Spleen (tissue), 11 donors: ENCODE measurements at regions not wholly inside any gene's neighbourhood (a gene's known extent, or its start where the extent isn't known, plus 50 kb on each side); places are given as distances from the start of the nearest gene placed in this dataset.

Experiments used
- DNase-seq: peaks from one replicate; pipeline ENCODE4 v3.0.0-alpha.2; 2020
- H3K27ac ChIP-seq, 8 donors: fragments of 200-600 bp; sonication (generic) in 7 of 8; 1 replicate in 4 of 8; 2 replicates in 4 of 8; pipeline versions ENCODE4 v1.5.0 to v1.8.0; 2016 to 2021; ENCODE audit warnings: inconsistent platforms in 4 of 8, mild to moderate bottlenecking in 4 of 8, moderate library complexity in 1 of 8
- H3K27me3 ChIP-seq, 7 donors: fragments of 200-600 bp; sonication (generic) in 6 of 7; replicated peaks in 1 of 7; 1 replicate in 4 of 7; 2 replicates in 3 of 7; pipeline versions ENCODE4 v1.5.0 to v1.8.0; 2016 to 2021; ENCODE audit warnings: inconsistent platforms in 3 of 7, mild to moderate bottlenecking in 1 of 7
- H3K36me3 ChIP-seq, 6 donors: fragments of 200-600 bp; sonication (generic) in 5 of 6; 1 replicate in 4 of 6; 2 replicates in 2 of 6; pipeline versions ENCODE4 v1.5.0 to v1.8.0; 2016 to 2021; ENCODE audit warnings: inconsistent platforms in 2 of 6
- H3K4me1 ChIP-seq, 6 donors: fragments of 200-600 bp; sonication (generic) in 5 of 6; 1 replicate in 3 of 6; 2 replicates in 3 of 6; pipeline versions ENCODE4 v1.5.0 to v1.8.0; 2016 to 2021; ENCODE audit warnings: inconsistent platforms in 3 of 6
- H3K4me3 ChIP-seq, 8 donors: fragments of 200-600 bp; sonication (generic) in 7 of 8; 1 replicate in 4 of 8; 2 replicates in 4 of 8; pipeline versions ENCODE4 v1.5.0 to v1.8.0; 2016 to 2021; ENCODE audit warnings: inconsistent platforms in 4 of 8, mild to moderate bottlenecking in 4 of 8, moderate library complexity in 2 of 8
- H3K9me3 ChIP-seq, 8 donors: fragments of 200-600 bp; sonication (generic) in 7 of 8; 1 replicate in 4 of 8; 2 replicates in 4 of 8; pipeline versions ENCODE4 v1.5.0 to v1.8.0; 2016 to 2021; ENCODE audit warnings: inconsistent platforms in 4 of 8
- CTCF ChIP-seq, 11 experiments: fragments of 200-600 bp in 7 of 11; fragments of 450-650 bp in 4 of 11; sonication (generic) in 4 of 11; IDR thresholded peaks in 8 of 11; conservative IDR thresholded peaks in 3 of 11; 1 replicate in 7 of 11; 2 replicates in 4 of 11; pipeline versions ENCODE4 v1.4.0 to v1.8.0; 2016 to 2021; ENCODE audit warnings: antibody characterized with exemption in 11 of 11, inconsistent platforms in 4 of 11, mild to moderate bottlenecking in 1 of 11
- POLR2A ChIP-seq, 3 donors: fragments of 450-650 bp; IDR thresholded peaks; one replicate each; pipeline ENCODE4 v1.5.1; 2017; ENCODE audit warnings: antibody characterized with exemption in 3 of 3, mild to moderate bottlenecking in 1 of 3
- POLR2AphosphoS5 ChIP-seq, 3 donors: sonication (generic); formaldehyde crosslinking; IDR thresholded peaks; one replicate each; pipeline ENCODE4 v1.5.1; 2017; ENCODE audit warnings: antibody characterized with exemption in 3 of 3
- WGBS, 5 donors: extraction: QIAGEN DNeasy Blood & Tissue Kit in 3 of 5; methylation state at CpG; one replicate each; pipeline versions ENCODE4 v1.1.5 to v1.1.7; 2013 to 2018; 5-methylcytosine and 5-hydroxymethylcytosine counted together
- intact Hi-C: fragments of 100-400 bp; cut with DNase I; formaldehyde crosslinking; loops from one replicate; pipeline ENCODE4 v1.15.0; 2023; ENCODE audit warnings: low total_unique reads
- donor health status: healthy with polysubstance abuse.
- donor health status: DM: no; HTN: no; CAD: no; lungs with moderate emphysema.
- donor health status: DM: no; HTN: no; CAD: no.
- donor health status: Bipolar disorder and iron deficiency.
- donor health status: healthy.
- donor health status: DM: no; HTN: no; CAD: no.
- donor health status: DM: yes; HTN: yes; CAD: no.

GRCh38 chr15:96079041-96079440 is 251.5 kb upstream of the NR2F2 start:
- WGBS, 5 donors: 86 to 95% (median 89%) methylated on average over 4 of the region's 4 CpGs
- H3K9me3 ChIP-seq: no peaks in the 10 kb centered on the region
- TF ChIP-seq POLR2AphosphoS5 (IDR thresholded peaks at IDR 0.05): no peak
- no peak for TF ChIP-seq POLR2A (IDR thresholded peaks at IDR 0.05)
- no peak for TF ChIP-seq CTCF (IDR thresholded peaks at IDR 0.05 in 8 of 11, conservative IDR thresholded peaks at IDR 0.05 in 3 of 11)
- H3K27me3 ChIP-seq: no peaks in the 10 kb centered on the region
- no peak for DNase-seq
- no peak overlapping the region for H3K27ac ChIP-seq
- H3K4me3 ChIP-seq: no peak overlapping the region
- H3K4me1 ChIP-seq: no peaks in the 10 kb centered on the region
- intact Hi-C loops: no loop called here
- H3K36me3 ChIP-seq: no peaks in the 10 kb centered on the region

DNA sequence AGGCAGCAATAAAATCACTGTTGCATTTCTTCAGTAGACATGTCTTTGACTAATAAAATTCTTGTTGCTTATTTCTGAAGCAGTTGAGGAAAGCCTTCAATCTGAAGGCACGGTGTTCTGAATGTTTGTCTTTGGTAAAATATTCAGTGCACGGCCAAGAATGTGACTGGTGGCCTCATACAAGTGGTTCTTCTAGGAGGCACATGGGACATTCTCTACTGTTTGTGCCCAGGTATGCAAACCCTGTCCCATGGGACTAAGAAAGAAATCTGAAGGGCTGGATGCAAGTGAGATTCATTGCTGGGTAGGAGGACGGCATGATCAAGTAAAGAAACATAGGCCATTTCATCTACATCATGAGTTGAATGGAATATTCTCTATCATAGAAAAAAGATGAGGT is 250.6 kb upstream of the NR2F2 start:
- WGBS, 5 donors: 79 to 92% (median 83%) methylated on average over 3 of the region's 3 CpGs

DNA sequence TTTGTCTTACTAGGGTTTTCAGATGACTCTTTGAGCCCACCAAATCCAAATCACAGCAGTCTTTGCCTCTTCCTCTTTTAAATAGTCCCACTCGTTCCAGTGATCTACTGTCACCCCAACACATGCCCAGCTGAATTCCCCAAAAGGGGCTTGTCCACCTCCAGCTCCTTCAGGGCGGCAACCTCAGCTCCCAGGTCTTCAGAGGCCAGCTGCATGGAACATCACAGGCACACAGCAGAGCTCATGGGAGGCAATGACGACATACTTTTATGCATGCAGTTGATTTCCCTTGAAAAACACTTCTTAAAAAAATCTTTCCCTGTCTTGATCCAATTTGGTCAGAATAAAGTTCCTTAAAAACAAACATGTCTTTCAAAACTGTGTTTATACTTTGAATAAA is 244.3 kb upstream of the NR2F2 start:
- Histone ChIP-seq H3K36me3 (no peaks in the 10 kb centered on the region), H3K27ac (no peak overlapping the region), H3K4me3 (no peak overlapping the region), H3K9me3 (no peaks in the 10 kb centered on the region), H3K27me3 (no peaks in the 10 kb centered on the region), H3K4me1 (no peaks in the 10 kb centered on the region)
- no peak for TF ChIP-seq POLR2AphosphoS5 (IDR thresholded peaks at IDR 0.05)
- no peak for TF ChIP-seq POLR2A (IDR thresholded peaks at IDR 0.05)
- TF ChIP-seq CTCF (IDR thresholded peaks at IDR 0.05 in 8 of 11, conservative IDR thresholded peaks at IDR 0.05 in 3 of 11): no peak
- WGBS, 5 donors: 35 to 47% (median 45%) methylated on average over 3 of the region's 3 CpGs
- no peak for DNase-seq
- intact Hi-C loops: no loop called here

More for the DNA sequence above, 250.6 kb upstream of the NR2F2 start:
- no peaks in the 10 kb centered on the region for H3K36me3 ChIP-seq
- no peaks in the 10 kb centered on the region for H3K4me1 ChIP-seq
- DNase-seq: no peak
- H3K27ac ChIP-seq: no peak overlapping the region
- no peaks in the 10 kb centered on the region for H3K27me3 ChIP-seq
- H3K4me3 ChIP-seq: no peak overlapping the region
- TF ChIP-seq POLR2A (IDR thresholded peaks at IDR 0.05) (no peak), CTCF (IDR thresholded peaks at IDR 0.05 in 8 of 11, conservative IDR thresholded peaks at IDR 0.05 in 3 of 11) (no peak), POLR2AphosphoS5 (IDR thresholded peaks at IDR 0.05) (no peak)
- intact Hi-C loops: no loop called here
- H3K9me3 ChIP-seq: no peaks in the 10 kb centered on the region

DNA sequence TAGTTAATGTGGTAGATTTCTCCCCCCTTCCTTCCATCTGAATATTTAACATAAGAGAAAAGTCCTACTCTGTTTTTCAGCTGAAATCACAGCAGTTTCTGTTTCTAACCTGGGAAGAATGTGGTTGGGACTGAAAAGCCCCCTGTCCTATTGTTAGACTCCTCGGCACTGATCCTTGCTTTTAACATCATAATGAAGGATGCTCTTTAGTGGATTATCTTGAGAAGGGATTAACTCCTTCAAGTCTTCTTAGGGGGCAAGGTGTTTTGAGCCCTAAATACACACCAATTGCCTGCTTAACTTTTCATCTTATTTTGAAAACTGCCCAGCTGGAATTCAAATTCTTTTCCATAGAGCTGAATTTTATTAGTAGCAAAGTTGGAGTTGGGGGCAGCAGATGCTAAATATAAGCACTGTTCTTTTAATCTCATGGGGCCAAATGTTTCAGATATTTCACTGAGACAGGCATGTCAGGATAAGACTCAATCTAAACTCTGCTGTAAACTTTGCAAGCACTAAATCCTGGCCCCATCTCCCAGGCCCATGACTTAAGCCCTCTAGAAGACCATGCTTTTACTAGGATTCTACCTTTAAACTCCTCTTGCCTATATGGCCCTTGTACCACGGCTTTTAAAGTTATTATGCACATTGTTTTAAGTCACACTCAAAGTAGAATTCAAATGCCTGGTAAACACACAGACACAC is 243.2 kb upstream of the NR2F2 start:
- Histone ChIP-seq H3K27ac (no peak overlapping the region), H3K4me3 (no peak overlapping the region), H3K27me3 (no peaks in the 10 kb centered on the region), H3K4me1 (no peaks in the 10 kb centered on the region), H3K9me3 (no peaks in the 10 kb centered on the region), H3K36me3 (no peaks in the 10 kb centered on the region)
- DNase-seq: no peak
- intact Hi-C loops: no loop called here
- WGBS, 5 donors: 20 to 39% (median 31%) methylated on average over 2 of the region's 2 CpGs
- no peak for TF ChIP-seq POLR2A (IDR thresholded peaks at IDR 0.05)
- no peak for TF ChIP-seq CTCF (IDR thresholded peaks at IDR 0.05 in 8 of 11, conservative IDR thresholded peaks at IDR 0.05 in 3 of 11)
- TF ChIP-seq POLR2AphosphoS5 (IDR thresholded peaks at IDR 0.05): no peak
